H9 (cell line): ENCODE measurements at regions not wholly inside any gene's neighbourhood (a gene's known extent, or its start where the extent isn't known, plus 50 kb on each side); places are given as distances from the start of the nearest gene placed in this dataset.

Source experiments
- DNase-seq: peaks from one replicate; pipeline ENCODE4 v3.0.0-alpha.2; 2017
- H2AFZ ChIP-seq: one replicate; pipeline ENCODE4 v1.6.1; 2013; ENCODE audit warnings: mild to moderate bottlenecking, low read length, control low read depth, moderate library complexity
- H2AK5ac ChIP-seq: 2 replicates; pipeline ENCODE4 v1.6.1; 2013; ENCODE audit warnings: low read length, control low read depth, mixed read lengths; ENCODE audit not compliant: insufficient read length
- H2BK120ac ChIP-seq: one replicate; pipeline ENCODE4 v1.6.1; 2013; ENCODE audit warnings: low read depth, mild to moderate bottlenecking, low read length, control low read depth, inconsistent platforms; ENCODE audit not compliant: poor library complexity, severe bottlenecking
- H2BK12ac ChIP-seq: 2 replicates; pipeline ENCODE4 v1.6.1; 2013; ENCODE audit warnings: low read length, control low read depth, mixed read lengths, low read depth; ENCODE audit not compliant: insufficient read length
- H2BK15ac ChIP-seq: 2 replicates; pipeline ENCODE4 v1.6.1; 2013; ENCODE audit warnings: low read depth, low read length, control low read depth
- H2BK20ac ChIP-seq: one replicate; pipeline ENCODE4 v1.6.1; 2013; ENCODE audit warnings: low read depth, mild to moderate bottlenecking, low read length, control low read depth, inconsistent platforms; ENCODE audit not compliant: poor library complexity, severe bottlenecking
- H2BK5ac ChIP-seq: 2 replicates; pipeline ENCODE4 v1.6.1; 2013; ENCODE audit warnings: low read length, control low read depth, mixed read lengths; ENCODE audit not compliant: insufficient read length
- H3K14ac ChIP-seq: 2 replicates; pipeline ENCODE4 v1.6.1; 2013; ENCODE audit warnings: low read length, control low read depth; ENCODE audit not compliant: insufficient read depth
- H3K18ac ChIP-seq: 2 replicates; pipeline ENCODE4 v1.6.1; 2013; ENCODE audit warnings: low read depth, mild to moderate bottlenecking, mixed read lengths, low read length, control low read depth; ENCODE audit not compliant: insufficient read length
- H3K23ac ChIP-seq: 2 replicates; pipeline ENCODE4 v1.6.1; 2013; ENCODE audit warnings: low read length, control low read depth, mixed read lengths, low read depth; ENCODE audit not compliant: insufficient read length
- H3K23me2 ChIP-seq: 2 replicates; pipeline ENCODE4 v1.6.1; 2013; ENCODE audit warnings: low read depth, mild to moderate bottlenecking, mixed read lengths, low read length, control low read depth; ENCODE audit not compliant: insufficient read length, poor library complexity, severe bottlenecking
- H3K27ac ChIP-seq: 2 replicates; pipeline ENCODE4 v1.5.1; 2013; ENCODE audit warnings: low read length, control low read depth, mixed read lengths, low read depth; ENCODE audit not compliant: insufficient read length
- H3K27me3 ChIP-seq: 2 replicates; pipeline ENCODE4 v1.6.1; 2013; ENCODE audit warnings: low read length, control low read depth, inconsistent platforms; ENCODE audit not compliant: insufficient read depth
- H3K4ac ChIP-seq: 2 replicates; pipeline ENCODE4 v1.6.1; 2013; ENCODE audit warnings: low read depth, mild to moderate bottlenecking, control low read depth, inconsistent platforms, low read length, moderate library complexity
- H3K4me1 ChIP-seq: 2 replicates; pipeline ENCODE4 v1.6.1; 2013; ENCODE audit warnings: low read length, control low read depth, inconsistent platforms; ENCODE audit not compliant: insufficient read depth
- H3K4me2 ChIP-seq: 2 replicates; pipeline ENCODE4 v1.6.1; 2013; ENCODE audit warnings: low read length, control low read depth, mixed read lengths; ENCODE audit not compliant: insufficient read length, insufficient read depth
- H3K56ac ChIP-seq: 2 replicates; pipeline ENCODE4 v1.6.1; 2013; ENCODE audit warnings: low read depth, mild to moderate bottlenecking, mixed read lengths, low read length, control low read depth; ENCODE audit not compliant: insufficient read length
- H3K79me1 ChIP-seq: 2 replicates; pipeline ENCODE4 v1.6.1; 2013; ENCODE audit warnings: low read depth, mild to moderate bottlenecking, moderate library complexity, low read length, control low read depth, inconsistent platforms; ENCODE audit not compliant: insufficient read depth, poor library complexity, severe bottlenecking
- H3K79me2 ChIP-seq: 2 replicates; pipeline ENCODE4 v1.6.1; 2013; ENCODE audit warnings: low read length, control low read depth, inconsistent platforms; ENCODE audit not compliant: insufficient read depth
- H3K9ac ChIP-seq: 2 replicates; pipeline ENCODE4 v1.6.1; 2013; ENCODE audit warnings: low read length, control low read depth, mixed read lengths; ENCODE audit not compliant: insufficient read length; ENCODE audit errors: extremely low read depth
- H3K9me3 ChIP-seq: one replicate; pipeline ENCODE4 v1.6.1; 2013; ENCODE audit warnings: low read depth, low read length, inconsistent platforms; ENCODE audit not compliant: control insufficient read depth
- H3T11ph ChIP-seq: one replicate; pipeline ENCODE4 v1.6.1; 2013; ENCODE audit warnings: mild to moderate bottlenecking, low read length, control low read depth, inconsistent platforms
- H4K20me1 ChIP-seq: one replicate; pipeline ENCODE4 v1.6.1; 2013; ENCODE audit not compliant: control insufficient read depth, insufficient read length, insufficient read depth
- H4K5ac ChIP-seq: 2 replicates; pipeline ENCODE4 v1.6.1; 2013; ENCODE audit warnings: low read depth, mild to moderate bottlenecking, mixed read lengths, low read length, control low read depth; ENCODE audit not compliant: insufficient read length
- H4K8ac ChIP-seq: replicated peaks from 2 replicates; pipeline ENCODE4 v1.6.1; 2013; ENCODE audit warnings: low read length, control low read depth, mixed read lengths, low read depth; ENCODE audit not compliant: insufficient read length
- H4K91ac ChIP-seq: 2 replicates; pipeline ENCODE4 v1.6.1; 2013; ENCODE audit warnings: low read depth, mild to moderate bottlenecking, moderate library complexity, mixed read lengths, low read length, control low read depth; ENCODE audit not compliant: insufficient read length
- H3K27ac Mint-ChIP-seq, 3 experiments: 2 replicates in 2 of 3; 3 replicates in 1 of 3; pipeline ENCODE4 v1.8.0; 2020 to 2021; ENCODE audit warnings: mixed read lengths in 3 of 3, mild to moderate bottlenecking in 1 of 3, moderate library complexity in 1 of 3
- H3K27me3 Mint-ChIP-seq: 2 replicates; pipeline ENCODE4 v1.8.0; 2021; ENCODE audit warnings: low read depth, mild to moderate bottlenecking, moderate library complexity, mixed read lengths
- H3K36me3 Mint-ChIP-seq, 3 experiments: 2 replicates in 2 of 3; 3 replicates in 1 of 3; pipeline ENCODE4 v1.8.0; 2020 to 2021; ENCODE audit warnings: low read depth in 3 of 3, mixed read lengths in 3 of 3; ENCODE audit not compliant: insufficient read depth in 1 of 3
- H3K4me1 Mint-ChIP-seq, 2 experiments: 2 replicates each; pipeline ENCODE4 v1.8.0; 2020; ENCODE audit warnings: mixed read lengths in 2 of 2
- H3K4me3 Mint-ChIP-seq, 2 experiments: 2 replicates in 1 of 2; 3 replicates in 1 of 2; pipeline ENCODE4 v1.8.0; 2020 to 2021; ENCODE audit warnings: mild to moderate bottlenecking in 2 of 2, mixed read lengths in 2 of 2, moderate library complexity in 1 of 2
- H3K9me3 Mint-ChIP-seq, 2 experiments: 2 replicates in 1 of 2; 3 replicates in 1 of 2; pipeline ENCODE4 v1.8.0; 2020; ENCODE audit warnings: mild to moderate bottlenecking in 2 of 2, mixed read lengths in 2 of 2, moderate library complexity in 1 of 2
- CTCF ChIP-seq: fragments of 200-600 bp; sonication (generic); conservative IDR thresholded peaks from 3 replicates; pipeline ENCODE4 v1.8.0; 2021; ENCODE audit warnings: antibody characterized with exemption, mild to moderate bottlenecking
- WGBS: extraction: QIAGEN DNeasy Blood & Tissue Kit; methylation state at CpG from one replicate; pipeline ENCODE4 v1.1.7; 2013; ENCODE audit warnings: missing lambda C conversion rate, low lambda C conversion rate, mixed read lengths; ENCODE audit not compliant: insufficient read length; ENCODE audit errors: extremely low coverage; 5-methylcytosine and 5-hydroxymethylcytosine counted together

GRCh38 chr16:73610605-73611156, 562.8 kb upstream of the ZFHX3 start:
- Histone ChIP-seq H3K9me3 (no peaks in the 10 kb centered on the region), H3K27me3 (no peaks in the 10 kb centered on the region), H3K79me1 (no peaks in the 10 kb centered on the region), H3K9ac (no peak overlapping the region), H2BK120ac (no peak overlapping the region), H3K23ac (no peak overlapping the region), H3K27ac (no peak overlapping the region), H3K4ac (no peak overlapping the region), H3K23me2 (no peaks in the 10 kb centered on the region), H2AFZ (no peak overlapping the region), H3K79me2 (no peaks in the 10 kb centered on the region), H3K14ac (no peak overlapping the region), H2AK5ac (no peak overlapping the region), H3K18ac (no peak overlapping the region), H3T11ph (no peak overlapping the region), H4K8ac (no peak overlapping the region), H2BK15ac (no peak overlapping the region), H3K56ac (no peak overlapping the region), H4K91ac (no peak overlapping the region), H3K4me2 (no peak overlapping the region), H2BK5ac (no peak overlapping the region), H4K5ac (no peak overlapping the region), H4K20me1 (no peaks in the 10 kb centered on the region), H2BK12ac (no peak overlapping the region), H3K4me1 (peaks cover 4% of the 10 kb centered on the region), H2BK20ac (no peak overlapping the region)
- no CpG with 5 or more reads among the region's 5 CpGs for WGBS
- Mint-ChIP-seq H3K36me3 (peaks cover 0 to 1% (median 0%) of the 10 kb centered on the region in 3 experiments; a peak in 3 of 7 replicates), H3K4me3 (no peak overlapping the region), H3K27ac (peak overlapping the region in 2 of 3 experiments; percentile 44 to 75; a peak in 4 of 7 replicates), H3K4me1 (peaks cover 43 to 45% of the 10 kb centered on the region in 2 experiments), H3K9me3 (peaks cover 0 to 2% of the 10 kb centered on the region in 2 experiments; a peak in 2 of 5 replicates), H3K27me3 (no peaks in the 10 kb centered on the region; the same call in 1 of the 2 replicates)
- no peak for DNase-seq
- TF ChIP-seq CTCF = no peak
